ENCODE measurements at regions not wholly inside any gene's neighbourhood (a gene's known extent, or its start where the extent isn't known, plus 50 kb on each side); places are given as distances from the start of the nearest gene placed in this dataset.

GRCh38 chr3:38950581-38950980 is 101.2 kb downstream of the SCN11A start:
- Histone ChIP-seq H3K9me3 (no peaks in the 10 kb centered on the region), H3K36me3 (no peaks in the 10 kb centered on the region), H3K4me3 (ENCODE audit: low read depth, low read length) (no peak overlapping the region), H3K27me3 (no peaks in the 10 kb centered on the region), H3K4me1 (no peaks in the 10 kb centered on the region)
- no peak for TF ChIP-seq CTCF (IDR thresholded peaks at IDR 0.05; ENCODE audit: low read depth, low read length)
- no peak for DNase-seq

GRCh38 chr3:38949994-38950393 is 101.8 kb downstream of the SCN11A start:
- Histone ChIP-seq H3K36me3 (no peaks in the 10 kb centered on the region), H3K4me3 (ENCODE audit: low read depth, low read length) (no peak overlapping the region), H3K4me1 (no peaks in the 10 kb centered on the region), H3K9me3 (no peaks in the 10 kb centered on the region), H3K27me3 (no peaks in the 10 kb centered on the region)
- no peak for DNase-seq
- no peak for TF ChIP-seq CTCF (IDR thresholded peaks at IDR 0.05; ENCODE audit: low read depth, low read length)

- DNase-seq = no peak
Measured at GRCh38 chr3:38940394-38940793, 111.3 kb downstream of the SCN11A start.

GRCh38 chr3:38925351-38925750 is 109.3 kb upstream of the SCN10A start:
- DNase-seq = no peak
- Histone ChIP-seq H3K4me1 (no peaks in the 10 kb centered on the region), H3K4me3 (ENCODE audit: low read depth, low read length) (no peak overlapping the region), H3K36me3 (no peaks in the 10 kb centered on the region), H3K27me3 (no peaks in the 10 kb centered on the region), H3K9me3 (no peaks in the 10 kb centered on the region)
- no peak for TF ChIP-seq CTCF (IDR thresholded peaks at IDR 0.05; ENCODE audit: low read depth, low read length)

More at GRCh38 chr3:38940394-38940793, 111.3 kb downstream of the SCN11A start:
- Histone ChIP-seq H3K9me3 (no peaks in the 10 kb centered on the region), H3K27me3 (no peaks in the 10 kb centered on the region), H3K4me3 (ENCODE audit: low read depth, low read length) (no peak overlapping the region), H3K4me1 (no peaks in the 10 kb centered on the region), H3K36me3 (no peaks in the 10 kb centered on the region)
- no peak for TF ChIP-seq CTCF (IDR thresholded peaks at IDR 0.05; ENCODE audit: low read depth, low read length)

- no peak overlapping the region for H3K4me3 ChIP-seq (ENCODE audit: low read depth, low read length)
- H3K36me3 ChIP-seq = no peaks in the 10 kb centered on the region
- H3K27me3 ChIP-seq = no peaks in the 10 kb centered on the region
- no peaks in the 10 kb centered on the region for H3K9me3 ChIP-seq
- TF ChIP-seq CTCF (IDR thresholded peaks at IDR 0.05; ENCODE audit: low read depth, low read length) = no peak
- H3K4me1 ChIP-seq = no peaks in the 10 kb centered on the region
- DNase-seq = no peak
Measured at GRCh38 chr3:38916706-38917105, 100.7 kb upstream of the SCN10A start.

- H3K4me1 ChIP-seq = no peaks in the 10 kb centered on the region
- H3K4me3 ChIP-seq (ENCODE audit: low read depth, low read length) = no peak overlapping the region
- H3K9me3 ChIP-seq = no peaks in the 10 kb centered on the region
- no peak for TF ChIP-seq CTCF (IDR thresholded peaks at IDR 0.05; ENCODE audit: low read depth, low read length)
- no peak for DNase-seq
- H3K36me3 ChIP-seq = no peaks in the 10 kb centered on the region
- no peaks in the 10 kb centered on the region for H3K27me3 ChIP-seq
Measured at GRCh38 chr3:38907426-38907825, 91.4 kb upstream of the SCN10A start.

Measured in BE2C (cell line).